ENCODE measurements at regions not wholly inside any gene's neighbourhood (a gene's known extent, or its start where the extent isn't known, plus 50 kb on each side); places are given as distances from the start of the nearest gene placed in this dataset.

- TF ChIP-seq, protein P1, sequence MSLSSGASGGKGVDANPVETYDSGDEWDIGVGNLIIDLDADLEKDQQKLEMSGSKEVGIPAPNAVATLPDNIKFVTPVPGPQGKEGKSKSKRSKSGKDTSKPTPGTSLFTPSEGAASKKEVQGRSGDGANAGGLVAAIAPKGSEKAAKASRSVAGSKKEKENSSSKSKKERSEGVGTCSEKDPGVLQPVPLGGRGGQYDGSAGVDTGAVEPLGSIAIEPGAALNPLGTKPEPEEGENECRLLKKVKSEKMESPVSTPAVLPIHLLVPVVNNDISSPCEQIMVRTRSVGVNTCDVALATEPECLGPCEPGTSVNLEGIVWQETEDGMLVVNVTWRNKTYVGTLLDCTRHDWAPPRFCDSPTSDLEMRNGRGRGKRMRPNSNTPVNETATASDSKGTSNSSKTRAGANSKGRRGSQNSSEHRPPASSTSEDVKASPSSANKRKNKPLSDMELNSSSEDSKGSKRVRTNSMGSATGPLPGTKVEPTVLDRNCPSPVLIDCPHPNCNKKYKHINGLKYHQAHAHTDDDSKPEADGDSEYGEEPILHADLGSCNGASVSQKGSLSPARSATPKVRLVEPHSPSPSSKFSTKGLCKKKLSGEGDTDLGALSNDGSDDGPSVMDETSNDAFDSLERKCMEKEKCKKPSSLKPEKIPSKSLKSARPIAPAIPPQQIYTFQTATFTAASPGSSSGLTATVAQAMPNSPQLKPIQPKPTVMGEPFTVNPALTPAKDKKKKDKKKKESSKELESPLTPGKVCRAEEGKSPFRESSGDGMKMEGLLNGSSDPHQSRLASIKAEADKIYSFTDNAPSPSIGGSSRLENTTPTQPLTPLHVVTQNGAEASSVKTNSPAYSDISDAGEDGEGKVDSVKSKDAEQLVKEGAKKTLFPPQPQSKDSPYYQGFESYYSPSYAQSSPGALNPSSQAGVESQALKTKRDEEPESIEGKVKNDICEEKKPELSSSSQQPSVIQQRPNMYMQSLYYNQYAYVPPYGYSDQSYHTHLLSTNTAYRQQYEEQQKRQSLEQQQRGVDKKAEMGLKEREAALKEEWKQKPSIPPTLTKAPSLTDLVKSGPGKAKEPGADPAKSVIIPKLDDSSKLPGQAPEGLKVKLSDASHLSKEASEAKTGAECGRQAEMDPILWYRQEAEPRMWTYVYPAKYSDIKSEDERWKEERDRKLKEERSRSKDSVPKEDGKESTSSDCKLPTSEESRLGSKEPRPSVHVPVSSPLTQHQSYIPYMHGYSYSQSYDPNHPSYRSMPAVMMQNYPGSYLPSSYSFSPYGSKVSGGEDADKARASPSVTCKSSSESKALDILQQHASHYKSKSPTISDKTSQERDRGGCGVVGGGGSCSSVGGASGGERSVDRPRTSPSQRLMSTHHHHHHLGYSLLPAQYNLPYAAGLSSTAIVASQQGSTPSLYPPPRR (CRISPR knock-in tag; IDR thresholded peaks at IDR 0.05; ENCODE audit: borderline replicate concordance) = 0 out of 2 replicates have a peak, but pooled peaks have one; percentile 42
- no peak for TF ChIP-seq TBL1XR1 (IDR thresholded peaks at IDR 0.05; ENCODE audit: borderline replicate concordance, low read length, partially characterized antibody)
- TF ChIP-seq ZNF891 (CRISPR knock-in tag; IDR thresholded peaks at IDR 0.05) = no peak
- peak; percentile 40 for TF ChIP-seq TEAD3 (CRISPR knock-in tag; optimal IDR thresholded peaks at IDR 0.05; ENCODE audit: borderline replicate concordance)
- TF ChIP-seq ATF4 (CRISPR knock-in tag; IDR thresholded peaks at IDR 0.05) = no peak
- no peak for TF ChIP-seq ZFP1 (CRISPR knock-in tag; IDR thresholded peaks at IDR 0.05)
- TF ChIP-seq DR1 (CRISPR knock-in tag; IDR thresholded peaks at IDR 0.05) = no peak
- TF ChIP-seq, protein P2, sequence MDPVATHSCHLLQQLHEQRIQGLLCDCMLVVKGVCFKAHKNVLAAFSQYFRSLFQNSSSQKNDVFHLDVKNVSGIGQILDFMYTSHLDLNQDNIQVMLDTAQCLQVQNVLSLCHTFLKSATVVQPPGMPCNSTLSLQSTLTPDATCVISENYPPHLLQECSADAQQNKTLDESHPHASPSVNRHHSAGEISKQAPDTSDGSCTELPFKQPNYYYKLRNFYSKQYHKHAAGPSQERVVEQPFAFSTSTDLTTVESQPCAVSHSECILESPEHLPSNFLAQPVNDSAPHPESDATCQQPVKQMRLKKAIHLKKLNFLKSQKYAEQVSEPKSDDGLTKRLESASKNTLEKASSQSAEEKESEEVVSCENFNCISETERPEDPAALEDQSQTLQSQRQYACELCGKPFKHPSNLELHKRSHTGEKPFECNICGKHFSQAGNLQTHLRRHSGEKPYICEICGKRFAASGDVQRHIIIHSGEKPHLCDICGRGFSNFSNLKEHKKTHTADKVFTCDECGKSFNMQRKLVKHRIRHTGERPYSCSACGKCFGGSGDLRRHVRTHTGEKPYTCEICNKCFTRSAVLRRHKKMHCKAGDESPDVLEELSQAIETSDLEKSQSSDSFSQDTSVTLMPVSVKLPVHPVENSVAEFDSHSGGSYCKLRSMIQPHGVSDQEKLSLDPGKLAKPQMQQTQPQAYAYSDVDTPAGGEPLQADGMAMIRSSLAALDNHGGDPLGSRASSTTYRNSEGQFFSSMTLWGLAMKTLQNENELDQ (CRISPR knock-in tag; IDR thresholded peaks at IDR 0.05; ENCODE audit: borderline replicate concordance) = no peak
- TF ChIP-seq PAWR (CRISPR knock-in tag; IDR thresholded peaks at IDR 0.05; ENCODE audit: borderline replicate concordance) = no peak
- TF ChIP-seq, protein P3, sequence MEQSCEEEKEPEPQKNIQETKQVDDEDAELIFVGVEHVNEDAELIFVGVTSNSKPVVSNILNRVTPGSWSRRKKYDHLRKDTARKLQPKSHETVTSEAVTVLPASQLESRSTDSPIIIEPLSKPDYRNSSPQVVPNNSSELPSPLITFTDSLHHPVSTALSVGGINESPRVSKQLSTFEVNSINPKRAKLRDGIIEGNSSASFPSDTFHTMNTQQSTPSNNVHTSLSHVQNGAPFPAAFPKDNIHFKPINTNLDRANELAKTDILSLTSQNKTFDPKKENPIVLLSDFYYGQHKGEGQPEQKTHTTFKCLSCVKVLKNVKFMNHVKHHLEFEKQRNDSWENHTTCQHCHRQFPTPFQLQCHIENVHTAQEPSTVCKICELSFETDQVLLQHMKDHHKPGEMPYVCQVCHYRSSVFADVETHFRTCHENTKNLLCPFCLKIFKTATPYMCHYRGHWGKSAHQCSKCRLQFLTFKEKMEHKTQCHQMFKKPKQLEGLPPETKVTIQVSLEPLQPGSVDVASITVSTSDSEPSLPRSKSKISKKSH (CRISPR knock-in tag; IDR thresholded peaks at IDR 0.05; ENCODE audit: borderline replicate concordance) = no peak
- TF ChIP-seq ZNF772 (CRISPR knock-in tag; IDR thresholded peaks at IDR 0.05) = no peak
- no peak for TF ChIP-seq ZBTB20 (CRISPR knock-in tag; IDR thresholded peaks at IDR 0.05; ENCODE audit: borderline replicate concordance, low read depth)
- TF ChIP-seq AGO2 (optimal IDR thresholded peaks at IDR 0.05; ENCODE audit: low read depth, low read length) = no peak
- no peak for TF ChIP-seq RBFOX2 (IDR thresholded peaks at IDR 0.05; ENCODE audit: low read depth, low read length)
- TF ChIP-seq ZNF567 (CRISPR knock-in tag; IDR thresholded peaks at IDR 0.05; ENCODE audit: borderline replicate concordance) = no peak
- TF ChIP-seq, protein P4, sequence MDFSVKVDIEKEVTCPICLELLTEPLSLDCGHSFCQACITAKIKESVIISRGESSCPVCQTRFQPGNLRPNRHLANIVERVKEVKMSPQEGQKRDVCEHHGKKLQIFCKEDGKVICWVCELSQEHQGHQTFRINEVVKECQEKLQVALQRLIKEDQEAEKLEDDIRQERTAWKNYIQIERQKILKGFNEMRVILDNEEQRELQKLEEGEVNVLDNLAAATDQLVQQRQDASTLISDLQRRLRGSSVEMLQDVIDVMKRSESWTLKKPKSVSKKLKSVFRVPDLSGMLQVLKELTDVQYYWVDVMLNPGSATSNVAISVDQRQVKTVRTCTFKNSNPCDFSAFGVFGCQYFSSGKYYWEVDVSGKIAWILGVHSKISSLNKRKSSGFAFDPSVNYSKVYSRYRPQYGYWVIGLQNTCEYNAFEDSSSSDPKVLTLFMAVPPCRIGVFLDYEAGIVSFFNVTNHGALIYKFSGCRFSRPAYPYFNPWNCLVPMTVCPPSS (IDR thresholded peaks at IDR 0.05) = no peak
Measured at GRCh38 chr20:6489361-6490171, 277.9 kb upstream of the BMP2 start (continued).
